HG03442 (cell line): ENCODE measurements at regions not wholly inside any gene's neighbourhood (a gene's known extent, or its start where the extent isn't known, plus 50 kb on each side); places are given as distances from the start of the nearest gene placed in this dataset.

ENCODE experiments used
- ATAC-seq: cut with Tn5 transposase; IDR thresholded peaks from one replicate; pipeline ENCODE4 v1.9.1; 2021; ENCODE audit warnings: mild to moderate bottlenecking, moderate library complexity; ENCODE audit not compliant: unreplicated experiment

- no peak for ATAC-seq
Measured at GRCh38 chr2:12231288-12231687, 484.9 kb downstream of the LPIN1 start.

- ATAC-seq = no peak
Measured at GRCh38 chr2:12232876-12233275, 483.9 kb upstream of the TRIB2 start.

GRCh38 chr2:12236136-12236844, 480.4 kb upstream of the TRIB2 start:
- no peak for ATAC-seq

GRCh38 chr2:12240206-12240605, 476.5 kb upstream of the TRIB2 start:
- no peak for ATAC-seq

- no peak for ATAC-seq
Measured at GRCh38 chr2:12243381-12243780, 473.4 kb upstream of the TRIB2 start.

- ATAC-seq = no peak
Measured at GRCh38 chr2:12244070-12244469, 472.7 kb upstream of the TRIB2 start.

- no peak for ATAC-seq
Measured at GRCh38 chr2:12251121-12251520, 465.6 kb upstream of the TRIB2 start.

GRCh38 chr2:12251749-12252148, 465.0 kb upstream of the TRIB2 start:
- no peak for ATAC-seq

GRCh38 chr2:12253167-12253778, 463.5 kb upstream of the TRIB2 start:
- no peak for ATAC-seq

GRCh38 chr2:12254280-12254860, 462.4 kb upstream of the TRIB2 start:
- ATAC-seq = no peak

- no peak for ATAC-seq
Measured at GRCh38 chr2:12256206-12256605, 460.5 kb upstream of the TRIB2 start.

GRCh38 chr2:12257476-12257875, 459.3 kb upstream of the TRIB2 start:
- no peak for ATAC-seq

- no peak for ATAC-seq
Measured at GRCh38 chr2:12259493-12259892, 457.2 kb upstream of the TRIB2 start.

- no peak for ATAC-seq
Measured at GRCh38 chr2:12261986-12262680, 454.6 kb upstream of the TRIB2 start.

GRCh38 chr2:12262681-12263436, 453.9 kb upstream of the TRIB2 start:
- no peak for ATAC-seq

GRCh38 chr2:12263730-12264129, 453.0 kb upstream of the TRIB2 start:
- ATAC-seq = no peak

- no peak for ATAC-seq
Measured at GRCh38 chr2:12264146-12264545, 452.6 kb upstream of the TRIB2 start.

GRCh38 chr2:12265646-12266045, 451.1 kb upstream of the TRIB2 start:
- ATAC-seq = no peak

GRCh38 chr2:12267042-12267441, 449.7 kb upstream of the TRIB2 start:
- no peak for ATAC-seq

GRCh38 chr2:12269041-12269972, 447.4 kb upstream of the TRIB2 start:
- ATAC-seq = no peak
